ENCODE measurements at regions not wholly inside any gene's neighbourhood (a gene's known extent, or its start where the extent isn't known, plus 50 kb on each side); places are given as distances from the start of the nearest gene placed in this dataset.
A peak's percentile ranks its signal among the peaks of the same experiment; 100 is the strongest.

DNA sequence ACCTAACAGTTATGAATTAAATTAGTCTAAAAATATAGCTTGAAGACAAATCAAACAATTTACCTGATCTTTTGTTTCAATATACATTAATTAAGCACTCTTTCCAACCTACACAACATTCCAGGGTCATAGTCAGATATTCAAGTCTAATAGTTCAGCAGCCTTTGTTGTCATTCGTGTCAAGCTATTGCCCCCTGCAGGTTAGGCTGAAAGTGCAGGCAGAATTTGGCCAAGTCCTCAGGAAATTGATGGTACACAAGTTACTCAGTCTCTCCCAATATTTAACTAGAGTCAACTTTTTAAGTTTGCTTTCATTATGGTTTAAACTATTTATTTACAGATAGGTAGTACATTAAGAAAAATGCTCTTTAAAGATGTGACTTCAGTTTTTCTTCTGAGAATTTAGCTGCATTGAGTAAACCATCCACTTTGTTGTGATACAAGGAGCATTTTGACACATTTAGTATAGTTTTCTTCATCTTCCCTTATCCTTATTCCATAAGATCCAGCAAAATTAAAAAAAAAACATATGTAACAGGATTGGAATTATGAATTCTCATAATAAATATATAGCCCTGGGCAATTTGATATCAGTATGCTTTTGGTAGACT, 130.3 kb upstream of the DPYD start:
- no peaks in the 10 kb centered on the region for H3K79me2 ChIP-seq (ENCODE audit: control insufficient read depth, low read length)
- TF ChIP-seq EZH2phosphoT487 (IDR thresholded peaks at IDR 0.05; ENCODE audit: borderline replicate concordance, low read length) = no peak
- TF ChIP-seq, protein P1, sequence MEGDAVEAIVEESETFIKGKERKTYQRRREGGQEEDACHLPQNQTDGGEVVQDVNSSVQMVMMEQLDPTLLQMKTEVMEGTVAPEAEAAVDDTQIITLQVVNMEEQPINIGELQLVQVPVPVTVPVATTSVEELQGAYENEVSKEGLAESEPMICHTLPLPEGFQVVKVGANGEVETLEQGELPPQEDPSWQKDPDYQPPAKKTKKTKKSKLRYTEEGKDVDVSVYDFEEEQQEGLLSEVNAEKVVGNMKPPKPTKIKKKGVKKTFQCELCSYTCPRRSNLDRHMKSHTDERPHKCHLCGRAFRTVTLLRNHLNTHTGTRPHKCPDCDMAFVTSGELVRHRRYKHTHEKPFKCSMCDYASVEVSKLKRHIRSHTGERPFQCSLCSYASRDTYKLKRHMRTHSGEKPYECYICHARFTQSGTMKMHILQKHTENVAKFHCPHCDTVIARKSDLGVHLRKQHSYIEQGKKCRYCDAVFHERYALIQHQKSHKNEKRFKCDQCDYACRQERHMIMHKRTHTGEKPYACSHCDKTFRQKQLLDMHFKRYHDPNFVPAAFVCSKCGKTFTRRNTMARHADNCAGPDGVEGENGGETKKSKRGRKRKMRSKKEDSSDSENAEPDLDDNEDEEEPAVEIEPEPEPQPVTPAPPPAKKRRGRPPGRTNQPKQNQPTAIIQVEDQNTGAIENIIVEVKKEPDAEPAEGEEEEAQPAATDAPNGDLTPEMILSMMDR (IDR thresholded peaks at IDR 0.05; ENCODE audit: low read depth, low read length, poor library complexity, severe bottlenecking) = peak; percentile 83
- H3K4me3 ChIP-seq (ENCODE audit: low read length) = no peak overlapping the region
- no peak overlapping the region for H3K27ac ChIP-seq (ENCODE audit: low read depth, low read length)
- no peaks in the 10 kb centered on the region for H3K9me3 ChIP-seq (ENCODE audit: control insufficient read depth, insufficient read depth, low read length)
- H3K4me2 ChIP-seq (ENCODE audit: low read length) = no peak overlapping the region
- H3K9me2 ChIP-seq (replicated peaks; ENCODE audit: control insufficient read depth, low read length) = no peaks in the 10 kb centered on the region
- peaks cover 18% of the 10 kb centered on the region for H3K27me3 ChIP-seq (ENCODE audit: control insufficient read depth, low read length)
- H3K4me1 ChIP-seq (ENCODE audit: control insufficient read depth, low read length) = no peaks in the 10 kb centered on the region
- H3F3A ChIP-seq (ENCODE audit: control insufficient read depth, insufficient read depth) = no peaks in the 10 kb centered on the region
- no peaks in the 10 kb centered on the region for H4K20me1 ChIP-seq (ENCODE audit: control insufficient read depth, insufficient read depth, low read depth, low read length)
- H3K36me3 ChIP-seq (ENCODE audit: control insufficient read depth, low read length) = no peaks in the 10 kb centered on the region

DNA sequence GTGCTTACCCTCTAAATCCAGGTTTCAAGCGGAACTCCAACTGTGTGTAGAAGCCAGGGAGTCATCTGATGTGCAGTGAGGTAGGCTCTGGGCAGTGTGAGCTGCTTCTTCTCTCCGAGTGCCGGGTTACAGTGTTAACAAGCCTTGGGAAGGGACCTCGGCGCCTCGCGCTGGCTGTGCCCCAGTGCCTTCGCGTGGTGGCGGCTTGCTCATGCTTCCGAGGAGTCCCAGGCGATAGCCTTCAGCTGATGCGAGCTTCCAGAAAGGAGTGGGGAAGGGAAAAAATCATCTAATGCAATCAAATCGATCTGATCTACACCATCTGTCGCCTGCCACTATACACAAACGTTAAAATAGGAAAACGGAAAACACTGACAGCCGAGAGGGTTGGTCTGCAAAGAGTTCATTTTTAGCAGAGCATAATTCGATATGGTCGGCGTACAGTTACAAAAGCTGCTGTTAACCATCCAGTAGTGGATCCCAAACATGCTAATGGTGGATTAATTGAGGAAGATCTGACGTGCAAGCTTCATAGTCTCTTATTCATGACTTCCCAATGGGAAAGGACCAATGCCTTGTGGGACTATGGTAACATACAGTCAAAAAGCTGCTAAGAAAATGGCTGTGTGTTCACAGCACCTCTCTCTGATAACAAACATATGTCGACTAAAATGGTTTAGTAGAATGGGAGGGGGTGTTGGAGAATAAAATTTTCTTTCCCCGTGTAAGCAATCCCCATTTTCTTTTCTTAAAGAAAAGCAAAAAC, 128.7 kb upstream of the DPYD start:
- Histone ChIP-seq H3F3A (ENCODE audit: control insufficient read depth, insufficient read depth) (no peaks in the 10 kb centered on the region), H3K27ac (ENCODE audit: low read depth, low read length) (no peak overlapping the region), H3K79me2 (ENCODE audit: control insufficient read depth, low read length) (no peaks in the 10 kb centered on the region), H3K4me2 (ENCODE audit: low read length) (no peak overlapping the region), H3K27me3 (ENCODE audit: control insufficient read depth, low read length) (peaks cover 11% of the 10 kb centered on the region), H3K4me1 (ENCODE audit: control insufficient read depth, low read length) (no peaks in the 10 kb centered on the region), H3K4me3 (ENCODE audit: low read length) (no peak overlapping the region), H4K20me1 (ENCODE audit: control insufficient read depth, insufficient read depth, low read depth, low read length) (no peaks in the 10 kb centered on the region), H3K9me2 (replicated peaks; ENCODE audit: control insufficient read depth, low read length) (no peaks in the 10 kb centered on the region), H3K36me3 (ENCODE audit: control insufficient read depth, low read length) (no peaks in the 10 kb centered on the region), H3K9me3 (ENCODE audit: control insufficient read depth, insufficient read depth, low read length) (no peaks in the 10 kb centered on the region)
- TF ChIP-seq EZH2phosphoT487 (IDR thresholded peaks at IDR 0.05; ENCODE audit: borderline replicate concordance, low read length) = no peak
- TF ChIP-seq, protein P1 (IDR thresholded peaks at IDR 0.05; ENCODE audit: low read depth, low read length, poor library complexity, severe bottlenecking) = no peak

DNA sequence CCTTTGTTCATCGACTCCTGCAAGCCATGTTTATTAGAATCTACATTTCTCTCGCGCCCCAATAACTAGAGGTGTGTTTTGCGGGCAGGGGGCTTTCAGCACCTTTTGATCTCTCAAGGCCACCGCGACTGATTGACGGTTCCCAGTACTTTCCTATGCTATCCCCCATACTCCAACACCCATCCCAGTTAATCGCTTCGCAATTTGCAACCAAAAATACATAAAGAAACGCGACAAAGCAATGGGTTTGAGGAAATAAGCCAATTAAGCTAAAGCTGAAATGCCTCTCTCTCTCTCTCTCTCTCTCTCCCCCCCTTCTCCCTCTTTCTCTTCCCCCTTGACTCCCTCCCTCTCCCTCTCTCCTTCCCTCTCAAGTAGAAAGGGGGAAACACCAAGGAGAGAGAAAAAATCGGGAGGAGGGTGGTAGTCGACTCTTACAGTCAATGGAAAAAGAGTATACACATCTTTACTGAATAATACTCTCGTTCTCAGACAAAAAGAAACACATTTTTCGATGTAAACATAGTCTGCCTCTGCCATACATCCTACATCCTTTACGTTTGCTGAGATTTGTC, 128.0 kb upstream of the DPYD start:
- Histone ChIP-seq H3K4me3 (ENCODE audit: low read length) (no peak overlapping the region), H3K4me1 (ENCODE audit: control insufficient read depth, low read length) (no peaks in the 10 kb centered on the region), H3K27me3 (ENCODE audit: control insufficient read depth, low read length) (peaks cover 11% of the 10 kb centered on the region), H3K9me3 (ENCODE audit: control insufficient read depth, insufficient read depth, low read length) (no peaks in the 10 kb centered on the region), H3K27ac (ENCODE audit: low read depth, low read length) (no peak overlapping the region), H3F3A (ENCODE audit: control insufficient read depth, insufficient read depth) (no peaks in the 10 kb centered on the region), H3K79me2 (ENCODE audit: control insufficient read depth, low read length) (no peaks in the 10 kb centered on the region), H3K4me2 (ENCODE audit: low read length) (no peak overlapping the region), H3K9me2 (replicated peaks; ENCODE audit: control insufficient read depth, low read length) (no peaks in the 10 kb centered on the region), H4K20me1 (ENCODE audit: control insufficient read depth, insufficient read depth, low read depth, low read length) (no peaks in the 10 kb centered on the region), H3K36me3 (ENCODE audit: control insufficient read depth, low read length) (no peaks in the 10 kb centered on the region)
- 0 out of 2 replicates have a peak, but pooled peaks have one; percentile 31 for TF ChIP-seq EZH2phosphoT487 (IDR thresholded peaks at IDR 0.05; ENCODE audit: borderline replicate concordance, low read length)
- TF ChIP-seq, protein P1 (IDR thresholded peaks at IDR 0.05; ENCODE audit: low read depth, low read length, poor library complexity, severe bottlenecking) = no peak

Measured in DOHH2 (cell line).